Brain microvascular endothelial cell (primary cell): ENCODE measurements at regions not wholly inside any gene's neighbourhood (a gene's known extent, or its start where the extent isn't known, plus 50 kb on each side); places are given as distances from the start of the nearest gene placed in this dataset.

ENCODE experiments used
- DNase-seq: peaks from one replicate; pipeline ENCODE4 v3.0.0-alpha.2; 2020
- H3K27ac ChIP-seq: fragments of 250-450 bp; sonication (Bioruptor Pico); 2 replicates; pipeline ENCODE4 v1.5.1; 2020; ENCODE audit warnings: mild to moderate bottlenecking, moderate library complexity
- H3K27me3 ChIP-seq: fragments of 250-450 bp; sonication (Bioruptor Pico); replicated peaks from 2 replicates; pipeline ENCODE4 v1.5.1; 2020; ENCODE audit warnings: mild to moderate bottlenecking
- H3K36me3 ChIP-seq: fragments of 250-450 bp; sonication (Bioruptor Pico); replicated peaks from 2 replicates; pipeline ENCODE4 v1.5.1; 2020; ENCODE audit warnings: mild to moderate bottlenecking
- H3K4me3 ChIP-seq: 2 replicates; pipeline ENCODE4 v1.5.1; 2011; ENCODE audit warnings: low read depth, mild to moderate bottlenecking, control low read depth, low read length, moderate library complexity
- in situ Hi-C: cut with HindIII; loops from 2 replicates; pipeline ENCODE4 v1.10.0; 2017; ENCODE audit warnings: low sequenced_read_pairs, low pct_ligation_motif_present
- TF ChIP-seq, protein P1 (sequence below): IDR thresholded peaks from 2 replicates; pipeline ENCODE4 v1.5.1; 2011; ENCODE audit warnings: low read depth, mild to moderate bottlenecking, moderate library complexity, low read length, control low read depth, inconsistent platforms; ENCODE audit errors: missing control alignments

GRCh38 chr2:52220393-52220792, 1188.5 kb upstream of the NRXN1 start:
- TF ChIP-seq, protein P1, sequence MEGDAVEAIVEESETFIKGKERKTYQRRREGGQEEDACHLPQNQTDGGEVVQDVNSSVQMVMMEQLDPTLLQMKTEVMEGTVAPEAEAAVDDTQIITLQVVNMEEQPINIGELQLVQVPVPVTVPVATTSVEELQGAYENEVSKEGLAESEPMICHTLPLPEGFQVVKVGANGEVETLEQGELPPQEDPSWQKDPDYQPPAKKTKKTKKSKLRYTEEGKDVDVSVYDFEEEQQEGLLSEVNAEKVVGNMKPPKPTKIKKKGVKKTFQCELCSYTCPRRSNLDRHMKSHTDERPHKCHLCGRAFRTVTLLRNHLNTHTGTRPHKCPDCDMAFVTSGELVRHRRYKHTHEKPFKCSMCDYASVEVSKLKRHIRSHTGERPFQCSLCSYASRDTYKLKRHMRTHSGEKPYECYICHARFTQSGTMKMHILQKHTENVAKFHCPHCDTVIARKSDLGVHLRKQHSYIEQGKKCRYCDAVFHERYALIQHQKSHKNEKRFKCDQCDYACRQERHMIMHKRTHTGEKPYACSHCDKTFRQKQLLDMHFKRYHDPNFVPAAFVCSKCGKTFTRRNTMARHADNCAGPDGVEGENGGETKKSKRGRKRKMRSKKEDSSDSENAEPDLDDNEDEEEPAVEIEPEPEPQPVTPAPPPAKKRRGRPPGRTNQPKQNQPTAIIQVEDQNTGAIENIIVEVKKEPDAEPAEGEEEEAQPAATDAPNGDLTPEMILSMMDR = no peak
- in situ Hi-C loops = no loop called here

DNA sequence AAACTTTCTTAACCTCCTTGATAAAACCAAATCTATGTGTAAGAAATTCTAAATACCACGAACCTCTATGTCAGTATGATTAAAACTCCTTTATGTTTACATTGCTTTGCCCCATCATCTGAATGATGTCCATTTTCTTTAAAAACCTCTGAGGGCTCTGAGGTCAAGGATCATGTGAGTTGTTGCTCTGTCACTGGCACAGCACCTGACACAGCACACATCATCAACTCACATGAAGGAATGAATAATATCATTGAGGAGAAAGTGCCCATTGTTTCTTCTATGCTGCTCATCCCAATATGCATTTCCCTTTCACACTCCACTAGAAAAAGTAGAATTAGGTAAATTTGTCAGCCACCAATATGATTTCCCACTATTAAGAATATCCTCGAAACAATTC, 1178.7 kb upstream of the NRXN1 start:
- no peak for DNase-seq
- no peak overlapping the region for H3K4me3 ChIP-seq
- no peaks in the 10 kb centered on the region for H3K36me3 ChIP-seq
- in situ Hi-C loops = no loop called here
- H3K27me3 ChIP-seq = no peaks in the 10 kb centered on the region
- TF ChIP-seq, protein P1 = no peak
- H3K27ac ChIP-seq = no peak overlapping the region

More at GRCh38 chr2:52220393-52220792, 1188.5 kb upstream of the NRXN1 start:
- Histone ChIP-seq H3K27me3 (no peaks in the 10 kb centered on the region), H3K27ac (no peak overlapping the region), H3K4me3 (no peak overlapping the region), H3K36me3 (no peaks in the 10 kb centered on the region)
- DNase-seq = no peak

DNA sequence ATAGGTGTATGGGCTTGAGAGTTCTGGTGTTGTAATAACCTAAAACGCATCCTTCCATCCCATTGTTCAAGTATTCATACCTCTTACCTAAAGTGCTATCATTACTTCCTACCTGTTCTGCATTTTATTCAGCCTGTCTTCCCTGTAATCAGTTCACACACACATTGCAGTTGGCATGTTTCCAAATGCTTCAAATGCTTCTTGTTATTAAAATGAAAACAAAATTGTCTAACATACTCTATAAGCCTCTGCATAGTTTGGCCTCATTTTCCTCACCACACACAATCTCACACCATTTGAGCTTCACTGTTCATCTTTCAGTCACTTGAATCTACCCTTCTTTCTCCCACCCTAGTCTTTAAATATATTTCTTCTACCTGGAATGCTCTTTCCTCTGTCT, 1178.2 kb upstream of the NRXN1 start:
- in situ Hi-C loops = no loop called here
- Histone ChIP-seq H3K27me3 (no peaks in the 10 kb centered on the region), H3K27ac (no peak overlapping the region), H3K36me3 (no peaks in the 10 kb centered on the region), H3K4me3 (no peak overlapping the region)
- TF ChIP-seq, protein P1 = no peak
- DNase-seq = no peak

- TF ChIP-seq, protein P1 = no peak
- H3K36me3 ChIP-seq = no peaks in the 10 kb centered on the region
- H3K27ac ChIP-seq = no peak overlapping the region
- H3K27me3 ChIP-seq = no peaks in the 10 kb centered on the region
- H3K4me3 ChIP-seq = no peak overlapping the region
- in situ Hi-C loops = no loop called here
- no peak for DNase-seq
Observed at GRCh38 chr2:52194342-52194741, 1162.4 kb upstream of the NRXN1 start.

DNA sequence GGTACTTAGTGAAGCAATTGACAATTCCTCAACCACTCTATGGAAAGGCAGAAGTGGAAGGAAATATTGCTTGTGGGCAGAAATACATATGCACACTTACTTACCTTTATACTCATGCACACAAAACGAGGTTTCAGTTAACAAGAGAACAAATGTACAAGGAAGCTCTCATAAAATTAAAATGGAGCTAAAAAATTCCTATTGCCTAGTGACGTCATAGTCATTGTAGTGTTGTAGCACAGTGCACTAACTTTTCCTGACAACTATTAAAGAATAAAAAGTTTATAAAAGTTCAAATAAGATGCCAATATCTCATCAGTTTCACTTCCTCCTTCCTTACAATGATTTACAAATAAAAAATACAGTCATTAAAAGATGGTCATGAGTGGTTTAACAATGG, 1161.9 kb upstream of the NRXN1 start:
- TF ChIP-seq, protein P1 = no peak
- Histone ChIP-seq H3K4me3 (no peak overlapping the region), H3K36me3 (no peaks in the 10 kb centered on the region), H3K27ac (no peak overlapping the region), H3K27me3 (no peaks in the 10 kb centered on the region)
- in situ Hi-C loops = no loop called here
- no peak for DNase-seq

DNA sequence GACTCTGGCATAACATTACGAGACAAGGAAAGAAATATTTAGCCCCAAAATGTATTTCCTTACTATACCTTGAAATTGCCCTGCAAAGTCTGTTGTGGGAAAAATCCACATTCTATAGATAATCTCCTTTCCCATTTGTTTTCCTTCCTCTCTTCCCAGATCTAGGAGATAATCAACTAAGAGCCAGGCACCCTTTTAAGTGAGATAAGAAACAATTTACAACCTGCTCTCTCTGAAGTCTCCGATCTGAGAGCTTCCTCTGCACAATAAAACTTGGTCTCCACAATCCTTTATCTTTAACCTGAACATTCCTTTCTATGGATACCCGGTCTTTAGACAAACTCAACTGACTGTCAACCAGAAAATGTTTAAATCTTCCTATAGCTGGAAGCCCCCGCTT, 1160.7 kb upstream of the NRXN1 start:
- no peak overlapping the region for H3K4me3 ChIP-seq
- no peak overlapping the region for H3K27ac ChIP-seq
- no peaks in the 10 kb centered on the region for H3K27me3 ChIP-seq
- TF ChIP-seq, protein P1 = no peak
- no peak for DNase-seq
- in situ Hi-C loops = no loop called here
- H3K36me3 ChIP-seq = no peaks in the 10 kb centered on the region
